GM18907 (cell line): ENCODE measurements at regions not wholly inside any gene's neighbourhood (a gene's known extent, or its start where the extent isn't known, plus 50 kb on each side); places are given as distances from the start of the nearest gene placed in this dataset.

Experiments
- ATAC-seq: cut with Tn5 transposase; IDR thresholded peaks from one replicate; pipeline ENCODE4 v1.9.1; 2021; ENCODE audit warnings: mild to moderate bottlenecking, moderate library complexity; ENCODE audit not compliant: unreplicated experiment

DNA sequence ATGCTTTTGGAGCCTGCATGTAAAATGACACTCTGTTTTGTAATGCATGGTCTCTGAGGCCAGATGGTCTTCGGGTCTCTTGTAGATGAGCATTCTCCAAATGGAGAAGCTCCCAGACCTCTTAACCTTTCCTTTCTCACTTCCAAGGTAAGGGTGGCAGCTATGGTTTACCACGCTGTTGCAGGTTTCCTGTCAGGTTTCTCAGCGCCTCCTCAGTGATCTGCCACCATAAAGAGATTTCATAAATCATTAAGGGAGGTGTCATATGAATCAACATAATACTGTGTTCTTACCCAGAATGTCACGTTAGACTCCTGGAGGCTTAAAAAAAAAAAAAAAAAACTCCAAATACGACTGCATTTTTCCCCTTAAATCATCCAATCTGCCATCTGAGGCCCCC lies 787.4 kb upstream of the EEF2KMT start:
- ATAC-seq = no peak

DNA sequence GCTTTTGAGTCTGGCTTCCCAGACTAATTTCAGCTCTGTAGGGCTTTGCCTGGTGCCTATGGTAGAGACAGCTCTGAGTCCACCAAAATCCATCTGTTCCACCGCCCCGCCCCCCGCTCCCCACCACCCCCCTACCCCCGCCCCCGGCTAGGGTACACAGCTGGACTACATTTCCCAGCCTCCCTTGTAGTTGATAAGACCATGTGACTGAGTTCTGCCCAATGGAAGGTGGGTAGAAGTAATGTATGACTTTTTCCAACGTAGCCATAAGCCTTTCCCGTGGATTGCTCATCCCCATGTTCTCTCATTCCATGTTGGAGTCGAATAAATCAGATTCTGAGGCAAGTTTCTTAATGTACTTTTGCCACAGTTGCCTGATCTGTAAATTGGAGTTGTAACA lies 786.7 kb upstream of the EEF2KMT start:
- no peak for ATAC-seq

DNA sequence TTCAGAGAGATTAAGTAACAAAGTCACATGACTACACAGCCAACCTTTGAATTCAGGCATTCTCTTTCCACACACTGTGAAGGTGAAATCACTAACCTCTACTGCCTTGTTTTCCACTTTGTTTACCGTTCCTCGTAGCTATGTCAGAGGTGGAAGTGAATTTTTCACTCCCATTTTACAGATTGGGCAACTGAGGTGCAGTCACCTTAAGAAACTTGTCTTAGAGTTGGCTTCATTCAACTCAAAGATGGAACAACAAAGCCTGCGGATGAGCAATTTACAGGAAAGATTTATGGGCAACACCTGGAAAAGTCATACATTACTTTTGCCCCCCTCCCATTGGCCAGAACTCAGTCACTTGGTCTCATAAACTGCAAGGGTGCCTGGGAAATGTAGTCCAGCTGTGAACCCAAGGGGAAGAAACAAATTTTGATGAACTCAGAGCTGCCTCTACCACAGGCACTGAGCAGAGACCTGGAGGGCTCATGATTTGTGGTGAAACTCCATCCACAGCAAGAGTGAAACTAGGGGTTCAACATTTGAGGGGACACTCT lies 784.6 kb upstream of the EEF2KMT start:
- ATAC-seq = no peak

DNA sequence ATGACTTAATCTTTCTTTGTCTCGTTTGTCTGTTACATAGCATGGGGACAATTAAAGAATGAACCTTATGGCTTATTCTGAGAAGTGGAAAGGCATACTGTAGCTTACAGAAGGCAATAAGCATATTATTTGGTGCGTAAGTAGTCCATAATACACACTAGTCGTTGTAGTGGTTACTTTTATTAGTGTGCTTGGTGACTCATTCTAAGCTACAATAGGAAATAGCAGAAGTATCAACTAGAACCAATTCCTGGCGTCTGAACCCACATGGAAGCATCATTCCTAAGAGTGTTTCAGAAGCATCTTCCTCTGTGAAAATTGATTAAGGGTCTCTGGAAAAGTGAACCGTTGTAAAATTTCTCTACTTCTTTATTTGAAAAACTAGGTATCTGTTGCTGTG lies 777.8 kb upstream of the EEF2KMT start:
- no peak for ATAC-seq

DNA sequence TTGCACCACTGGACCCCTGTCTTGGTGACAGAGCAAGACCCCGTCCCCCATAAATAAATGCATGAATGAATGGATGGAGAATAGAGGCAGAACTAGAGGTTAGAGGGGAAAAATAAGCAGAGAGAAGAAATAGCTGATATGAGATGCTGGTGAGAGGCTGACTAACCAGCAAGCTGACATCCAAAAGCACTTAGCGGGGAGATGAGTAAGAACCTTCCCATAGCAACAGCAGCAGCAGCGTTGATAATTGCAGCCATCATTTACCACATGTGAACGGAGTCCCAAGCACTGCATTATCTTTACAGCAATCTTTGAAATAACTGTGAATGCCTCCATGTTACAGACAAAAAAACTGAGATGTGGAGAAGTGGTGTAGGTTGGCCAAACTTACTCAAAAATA lies 777.3 kb upstream of the EEF2KMT start:
- ATAC-seq = no peak

DNA sequence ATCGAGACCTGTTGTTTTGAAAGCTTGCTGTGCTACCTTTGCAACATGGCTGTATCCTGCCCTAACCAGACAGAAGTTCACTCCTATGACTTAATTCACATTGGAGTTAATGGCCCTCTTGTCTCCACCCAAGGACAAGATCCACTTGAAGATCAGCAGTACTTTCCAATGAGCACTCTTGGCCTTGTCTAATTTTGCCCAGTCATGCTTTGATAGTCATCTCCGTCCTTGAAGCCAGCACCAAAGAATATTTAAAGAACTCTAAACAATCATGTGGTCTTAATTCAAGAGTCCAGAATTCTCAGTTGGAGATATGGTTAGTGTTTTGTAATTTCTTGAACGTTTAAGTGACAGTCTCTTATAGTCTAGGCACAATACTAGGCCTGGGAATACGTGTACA lies 775.6 kb upstream of the EEF2KMT start:
- no peak for ATAC-seq

DNA sequence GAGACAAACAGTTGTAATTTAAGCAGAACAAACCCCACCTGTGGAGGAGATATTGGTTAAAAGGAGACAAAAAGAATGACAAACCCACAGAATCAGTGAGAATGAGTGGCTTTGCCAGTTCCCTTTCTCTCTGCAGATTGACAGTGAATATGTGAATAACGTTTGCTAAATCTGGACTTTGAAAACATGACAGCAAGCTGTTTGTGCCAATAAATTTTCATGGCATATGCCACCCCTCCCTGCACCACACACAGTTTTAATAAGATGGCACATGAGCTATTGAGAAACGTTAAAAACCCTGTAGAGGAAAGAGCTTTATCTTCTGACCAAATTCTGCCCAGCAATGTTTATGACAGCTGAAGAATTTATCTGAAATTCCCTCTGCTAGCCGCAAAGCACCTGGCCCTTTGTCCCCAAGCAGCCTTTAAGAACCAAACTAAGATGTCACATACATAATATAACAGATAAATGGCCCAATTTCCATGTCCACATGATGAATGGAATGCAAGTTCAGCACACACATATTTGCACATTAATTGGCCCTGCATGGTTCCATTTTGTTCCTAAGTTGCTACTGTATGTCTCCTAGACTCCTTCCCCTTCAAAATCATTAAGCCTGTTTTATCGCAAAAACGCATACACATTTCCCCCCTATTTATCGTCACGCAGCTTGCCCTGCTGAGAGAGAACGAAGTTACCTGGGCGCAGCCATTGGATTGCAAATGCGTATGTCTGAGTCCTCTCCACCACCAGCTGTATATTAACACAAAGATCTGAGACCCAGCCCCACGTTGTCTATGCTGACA lies 773.5 kb upstream of the EEF2KMT start:
- ATAC-seq = no peak

DNA sequence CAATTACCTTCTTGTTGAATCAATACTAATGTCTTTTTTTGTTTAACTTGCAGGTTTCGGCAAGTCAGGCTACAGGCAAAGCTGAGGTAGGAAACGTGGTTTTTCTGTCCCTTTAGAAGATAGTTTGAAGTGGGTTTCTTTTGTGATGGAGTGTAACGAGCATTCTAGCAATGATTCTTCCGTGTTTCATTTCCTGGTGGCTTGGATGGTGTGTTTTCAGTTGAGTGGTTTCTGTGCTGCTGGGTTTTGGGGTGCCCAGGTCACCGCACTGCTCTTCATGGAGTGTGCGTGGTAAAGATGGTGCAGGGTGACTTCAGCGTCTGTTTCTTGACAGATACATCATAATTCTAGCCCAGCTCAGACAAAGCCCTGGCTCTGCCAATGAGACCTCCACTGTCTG lies 769.7 kb upstream of the EEF2KMT start:
- no peak for ATAC-seq

DNA sequence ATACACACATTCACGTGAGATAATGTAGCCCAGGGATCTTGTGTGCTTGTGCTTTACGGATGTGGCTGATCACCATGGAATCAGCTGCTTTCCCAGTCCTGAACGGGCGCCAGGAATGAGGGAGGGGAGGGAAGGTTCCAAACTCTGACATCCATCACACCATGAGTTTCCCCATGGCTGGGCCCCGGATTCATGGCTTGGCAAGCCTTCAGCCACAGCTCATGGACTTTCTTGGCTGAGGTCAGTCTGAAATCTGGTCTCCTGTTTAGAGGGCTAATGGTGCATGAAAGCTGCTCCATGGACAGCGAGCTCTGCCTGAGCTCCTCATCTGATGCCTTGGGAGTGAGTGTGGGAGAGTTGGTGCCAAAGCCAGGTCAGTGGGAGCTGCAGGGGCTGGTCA lies 767.6 kb upstream of the EEF2KMT start:
- no peak for ATAC-seq

DNA sequence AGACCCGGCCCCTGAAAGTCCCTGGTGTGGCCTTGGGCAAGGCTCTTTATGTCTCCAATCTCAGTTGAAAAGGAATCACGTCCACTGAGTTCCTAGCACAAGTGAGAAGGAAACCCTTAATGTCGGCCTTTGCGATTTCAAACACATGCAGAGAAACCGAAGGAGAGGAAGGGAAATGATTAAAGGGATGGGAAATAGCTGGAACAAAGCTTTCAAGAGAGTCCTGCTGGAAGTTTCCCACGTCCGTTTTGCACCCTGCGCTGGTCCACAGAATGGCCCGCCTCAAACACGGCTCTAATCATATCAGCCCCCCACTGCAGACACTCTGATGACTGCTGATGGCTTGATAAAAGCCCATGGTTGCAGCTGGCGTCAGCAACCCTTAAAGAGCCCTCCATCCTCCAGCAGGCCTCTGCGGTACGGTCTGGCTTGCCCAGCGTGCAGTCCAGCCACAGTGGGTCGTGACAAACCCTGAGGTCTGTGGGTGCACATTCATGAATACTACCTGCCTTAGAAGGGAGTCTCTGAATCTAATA lies 765.5 kb upstream of the EEF2KMT start:
- ATAC-seq = no peak

DNA sequence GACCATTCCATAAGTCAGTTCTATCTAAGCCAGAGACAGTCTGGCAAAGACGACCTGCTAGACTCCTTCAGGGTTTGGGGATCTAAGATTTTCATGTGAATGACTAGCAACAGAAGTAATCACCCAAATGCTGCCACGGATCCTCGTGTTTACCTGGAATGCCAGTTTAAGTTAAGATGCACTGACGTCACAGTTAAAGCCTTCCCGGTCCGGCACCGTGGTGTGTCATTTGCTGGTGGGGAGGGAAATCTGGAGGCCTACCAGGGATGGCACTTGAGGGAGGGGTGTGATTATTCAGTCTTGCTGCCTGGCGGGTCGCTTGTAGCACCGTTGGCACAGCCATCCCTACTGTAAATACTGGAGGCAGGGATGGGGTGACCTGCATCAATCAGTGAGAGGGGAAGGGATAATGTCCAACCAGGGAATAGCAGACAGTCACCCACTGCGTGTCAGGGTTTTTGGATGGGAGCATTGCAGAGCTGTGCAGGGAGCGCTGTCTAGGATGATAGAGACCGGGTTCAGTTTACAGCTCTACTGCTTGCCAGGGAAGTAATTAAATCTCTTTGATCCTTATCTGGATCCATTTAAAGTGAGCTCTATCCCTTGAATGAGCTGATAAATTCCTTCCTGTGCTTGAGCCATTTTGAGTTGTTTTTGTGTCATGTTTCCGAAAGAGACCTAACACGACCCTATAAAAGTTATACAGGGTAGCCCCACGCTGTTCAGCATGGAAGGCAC lies 764.7 kb upstream of the EEF2KMT start:
- no peak for ATAC-seq

DNA sequence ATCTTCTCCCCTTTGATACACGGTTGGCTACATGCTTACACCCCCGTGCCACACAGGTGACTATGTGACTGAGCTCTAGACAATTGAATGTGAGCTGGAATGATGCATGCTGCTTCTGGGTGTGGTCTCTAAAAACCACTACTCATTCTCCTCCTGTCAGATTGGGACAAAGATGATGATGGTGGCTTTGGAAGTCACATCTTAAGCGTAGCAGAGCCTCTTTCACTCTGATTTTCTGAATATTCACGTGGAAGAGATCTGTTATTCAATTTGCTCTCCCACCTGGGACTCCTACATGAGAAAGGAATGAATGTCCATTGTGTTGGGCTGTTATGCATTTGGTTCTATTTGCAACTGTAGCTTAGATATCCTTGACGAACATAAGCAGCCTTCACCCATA lies 763.6 kb upstream of the EEF2KMT start:
- no peak for ATAC-seq

DNA sequence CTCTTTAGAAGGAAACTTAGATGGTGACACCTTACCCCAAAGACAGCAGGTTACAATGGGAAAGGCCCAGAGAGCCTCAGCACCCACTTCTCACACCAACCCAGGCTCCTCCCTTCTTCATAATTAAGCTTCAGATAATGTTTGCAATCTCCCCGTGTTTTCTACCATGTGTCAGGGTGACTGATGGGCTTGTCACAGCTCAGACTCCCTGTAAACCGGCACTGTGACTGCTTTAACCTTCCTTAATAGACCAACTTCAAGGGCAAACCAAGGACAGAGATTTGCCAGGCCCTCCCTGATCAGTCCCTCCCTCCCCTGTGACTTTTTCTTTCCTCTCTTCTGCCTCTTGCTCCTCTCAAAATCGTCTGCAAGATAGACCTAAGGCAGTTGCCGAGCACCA lies 760.6 kb upstream of the EEF2KMT start:
- no peak for ATAC-seq

DNA sequence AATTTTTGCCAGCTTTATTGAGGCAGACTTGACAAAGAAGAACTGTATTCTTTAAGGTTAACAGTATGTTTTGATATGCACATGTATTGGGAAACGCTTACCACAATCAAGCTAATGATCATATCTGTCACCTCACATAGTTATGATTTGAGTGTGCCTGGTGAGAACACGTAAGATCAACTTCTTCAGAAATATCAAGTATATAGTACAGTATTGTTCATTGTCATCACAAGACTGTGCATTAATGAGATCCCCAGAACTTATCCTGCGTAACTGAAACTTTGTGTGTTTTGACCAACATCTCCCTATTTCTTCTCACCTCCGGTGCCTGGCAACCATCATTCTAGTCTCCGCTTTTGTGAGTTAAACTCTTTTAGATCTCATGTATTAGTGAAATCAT lies 756.4 kb upstream of the EEF2KMT start:
- ATAC-seq = no peak

DNA sequence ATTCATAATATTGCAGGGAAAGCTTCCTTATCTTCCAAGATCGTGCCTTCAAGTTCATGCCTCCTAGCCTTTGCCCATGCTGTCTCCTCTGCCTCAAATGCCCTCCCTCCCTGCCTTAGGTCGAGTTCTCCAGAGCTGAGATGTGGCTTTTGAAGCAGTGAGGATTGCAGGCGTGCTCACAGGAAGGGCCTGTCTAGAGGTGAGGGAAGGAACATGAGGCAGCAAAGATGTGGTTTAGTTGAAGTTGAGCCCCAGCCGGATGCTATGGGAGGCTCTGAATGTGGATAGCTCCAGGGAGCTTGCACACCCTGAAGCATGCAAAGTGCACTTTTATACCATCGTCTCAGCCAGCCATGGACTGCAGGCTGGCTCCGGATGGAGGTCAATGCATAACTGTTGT lies 754.6 kb upstream of the EEF2KMT start:
- no peak for ATAC-seq

DNA sequence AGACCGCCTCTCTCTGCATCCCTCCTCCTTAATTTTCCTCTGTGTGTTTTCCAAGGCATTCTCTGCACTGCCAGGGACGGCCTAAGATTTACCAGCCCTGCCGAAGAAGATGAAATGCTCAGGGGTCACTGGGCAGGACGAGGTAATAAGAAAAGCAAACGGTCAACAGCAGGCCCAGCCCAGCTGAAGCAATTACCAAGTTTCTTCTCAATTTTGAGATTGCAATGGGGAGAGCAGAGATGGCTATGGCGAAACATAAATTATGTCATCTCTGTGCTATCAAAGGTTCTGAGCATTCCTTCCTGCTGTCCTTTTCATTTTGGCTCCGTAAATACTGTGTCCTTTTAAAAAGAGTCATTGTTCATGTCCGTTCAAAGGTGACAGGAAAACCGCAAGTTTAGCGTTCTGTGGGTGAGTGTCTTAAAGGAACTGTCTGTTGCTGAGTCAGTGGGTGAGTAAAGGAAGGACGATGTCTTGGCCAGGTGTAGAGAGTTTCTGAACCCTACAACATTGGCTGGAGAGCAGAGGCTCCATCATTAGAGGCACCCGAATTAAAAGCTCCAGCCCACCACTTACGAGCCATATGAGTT lies 753.9 kb upstream of the EEF2KMT start:
- ATAC-seq = no peak

DNA sequence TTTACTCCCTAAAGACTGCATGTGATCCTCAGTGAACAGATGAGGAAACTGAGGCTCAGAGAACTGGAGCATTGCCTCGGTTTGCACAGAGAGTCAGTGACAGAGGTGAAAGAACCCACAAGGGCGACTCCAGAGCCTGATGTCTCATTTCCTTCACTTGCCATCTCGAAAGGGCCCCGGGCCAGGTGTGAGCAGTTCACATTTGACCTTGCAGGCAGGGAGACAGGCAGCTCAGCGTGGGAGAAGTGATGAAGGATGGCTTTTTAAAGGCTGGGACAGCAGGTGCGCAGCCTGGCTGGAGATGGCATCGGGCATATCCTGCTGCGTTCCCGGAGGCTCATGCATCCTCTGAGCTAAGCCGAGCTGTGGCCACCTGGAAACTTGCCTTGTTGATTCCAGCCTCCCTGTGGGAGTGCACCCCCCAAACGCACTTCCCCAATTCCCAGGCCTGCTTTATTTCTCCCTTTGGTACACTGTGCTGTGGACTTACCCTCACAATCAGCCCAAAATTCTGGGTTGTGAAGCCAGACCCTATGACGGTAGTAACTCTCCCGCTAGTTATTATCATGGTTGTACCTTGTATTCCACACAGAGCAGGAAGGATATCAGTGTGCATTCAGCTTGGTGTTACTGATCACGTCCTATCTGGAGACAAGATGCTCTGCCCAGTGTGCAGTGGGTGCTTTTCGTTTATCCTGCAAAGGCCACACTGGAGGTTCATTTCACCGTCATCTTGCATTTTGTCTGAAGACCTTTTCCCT lies 753.2 kb upstream of the EEF2KMT start:
- ATAC-seq = no peak

DNA sequence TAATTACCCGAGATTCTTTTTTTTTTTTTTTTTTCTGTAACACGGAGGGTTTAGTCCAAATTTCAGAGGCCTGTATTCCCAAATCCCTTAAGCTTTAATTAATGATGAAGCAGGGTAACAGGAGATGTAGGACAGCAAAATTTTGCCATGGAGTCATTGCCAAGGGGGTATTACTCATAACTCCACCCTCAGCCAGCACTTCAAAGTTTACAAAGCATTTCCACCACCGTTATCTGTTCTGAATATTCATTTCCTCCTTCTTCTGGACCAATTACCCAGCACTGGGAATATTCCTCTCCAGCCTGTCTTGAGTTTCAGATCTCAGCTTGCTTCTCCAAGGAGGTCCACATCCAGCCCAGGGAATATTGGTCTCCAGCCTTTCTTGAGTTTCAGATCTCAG lies 747.5 kb upstream of the EEF2KMT start:
- no peak for ATAC-seq

DNA sequence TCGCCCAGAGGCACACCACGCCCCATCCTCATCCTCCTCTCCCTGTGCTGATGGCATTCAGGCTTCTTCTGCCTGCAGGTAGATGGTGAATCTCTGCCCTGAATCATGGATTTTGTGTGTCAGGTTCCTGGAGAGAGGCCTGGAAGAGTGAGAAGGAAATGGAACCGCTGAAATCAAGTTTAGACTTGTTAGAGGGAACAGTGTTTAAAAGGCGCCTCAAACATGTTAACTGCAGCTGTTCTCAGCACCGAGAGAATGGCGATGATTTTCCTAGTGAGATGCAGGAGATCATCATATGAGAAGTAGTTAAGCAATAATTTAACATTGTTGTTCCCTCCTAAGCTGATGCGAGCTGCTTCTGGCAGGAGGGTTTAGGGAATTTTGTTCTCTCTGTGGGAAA lies 744.4 kb upstream of the EEF2KMT start:
- no peak for ATAC-seq

DNA sequence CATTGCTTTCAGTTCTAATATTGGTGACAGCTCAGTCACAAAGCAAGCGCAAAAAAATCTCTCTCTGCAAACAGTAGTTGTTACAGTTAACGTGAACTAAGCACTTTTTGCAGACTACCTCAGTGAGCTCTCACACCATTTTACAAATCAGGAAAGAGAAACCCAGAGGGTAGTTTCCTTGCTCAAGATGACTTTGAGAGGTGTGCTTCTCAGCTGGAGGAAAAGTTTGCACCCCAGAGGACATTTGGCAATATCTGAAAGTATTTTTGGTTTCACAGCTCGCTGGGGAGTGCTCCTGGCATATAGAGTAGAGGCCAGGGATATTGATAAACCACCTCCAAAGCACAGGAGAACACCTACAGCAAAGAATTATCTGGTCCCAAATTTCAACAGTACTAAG lies 741.1 kb upstream of the EEF2KMT start:
- no peak for ATAC-seq

DNA sequence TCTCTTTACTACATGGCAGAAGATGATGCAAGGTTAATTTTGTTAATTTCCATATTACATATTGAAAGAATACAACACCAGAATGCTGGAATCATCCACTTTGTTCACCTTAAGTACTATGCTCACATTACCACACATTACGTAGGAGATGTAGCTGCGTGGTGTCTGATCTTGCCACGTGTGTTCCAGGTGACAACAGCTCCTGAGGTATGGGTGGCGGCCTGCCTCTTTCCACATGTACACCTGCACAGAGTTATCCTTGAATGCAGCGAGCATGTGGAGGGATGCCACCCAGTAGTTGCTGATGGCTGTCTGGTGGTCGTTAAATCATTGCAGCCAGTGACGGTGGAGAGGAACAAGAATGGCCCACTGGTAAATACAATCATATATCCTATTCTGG lies 740.5 kb upstream of the EEF2KMT start:
- ATAC-seq = no peak
